SK-N-DZ (cell line): ENCODE measurements at regions not wholly inside any gene's neighbourhood (a gene's known extent, or its start where the extent isn't known, plus 50 kb on each side); places are given as distances from the start of the nearest gene placed in this dataset.

Experiments
- DNase-seq: peaks from one replicate; pipeline ENCODE4 v3.0.0-alpha.2; 2015; ENCODE audit warnings: low spot score

- DNase-seq, result no peak
Observed at GRCh38 chr10:107865691-107866090, 701.2 kb upstream of the SORCS1 start.

DNA sequence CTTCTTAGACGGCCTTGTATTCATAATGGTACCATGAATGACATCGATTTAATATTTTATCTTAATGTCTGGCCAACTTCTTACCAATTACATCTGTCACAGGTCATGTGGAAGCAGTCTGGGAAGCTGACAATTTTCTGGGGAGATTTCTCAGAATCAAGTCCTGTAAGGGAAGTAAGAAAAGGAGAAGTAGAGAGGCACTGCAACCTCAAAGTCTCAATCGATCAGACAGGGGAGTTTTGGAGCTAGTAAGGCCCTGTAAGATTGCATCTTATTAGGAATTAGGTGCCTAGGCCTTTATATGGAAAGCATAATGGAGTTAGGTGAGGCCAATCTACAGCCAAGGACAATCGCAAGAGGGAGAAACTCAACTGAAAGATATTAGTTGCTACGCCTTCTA is 694.6 kb upstream of the SORCS1 start:
- no peak for DNase-seq

GRCh38 chr10:107856047-107856315 is 691.5 kb upstream of the SORCS1 start:
- no peak for DNase-seq

GRCh38 chr10:107855301-107856046 is 691.0 kb upstream of the SORCS1 start:
- DNase-seq, result no peak

GRCh38 chr10:107848726-107849360 is 684.3 kb upstream of the SORCS1 start:
- DNase-seq, result no peak

- DNase-seq, result no peak
Observed at GRCh38 chr10:107847620-107848019, 683.1 kb upstream of the SORCS1 start.

GRCh38 chr10:107834706-107835105 is 670.2 kb upstream of the SORCS1 start:
- DNase-seq, result no peak

DNA sequence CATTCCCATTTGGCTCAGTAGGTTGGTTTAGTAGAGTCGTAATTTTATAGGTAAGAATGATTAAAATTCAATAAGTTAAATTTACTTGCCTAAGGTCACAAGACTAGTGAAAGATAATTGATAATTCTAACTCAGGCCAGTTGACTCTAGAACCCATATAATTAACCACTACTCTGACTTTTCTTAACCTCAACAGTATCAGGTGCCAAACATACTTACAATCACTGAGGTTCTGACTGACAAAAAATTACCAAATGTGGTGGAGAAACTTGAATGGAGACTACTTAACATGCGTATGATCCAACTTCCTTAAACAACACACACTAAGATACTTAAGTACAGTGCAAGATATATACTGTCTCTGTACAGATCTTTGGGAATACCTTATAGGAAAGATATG is 667.3 kb upstream of the SORCS1 start:
- no peak for DNase-seq

GRCh38 chr10:107829161-107829560 is 664.7 kb upstream of the SORCS1 start:
- DNase-seq, result no peak

DNA sequence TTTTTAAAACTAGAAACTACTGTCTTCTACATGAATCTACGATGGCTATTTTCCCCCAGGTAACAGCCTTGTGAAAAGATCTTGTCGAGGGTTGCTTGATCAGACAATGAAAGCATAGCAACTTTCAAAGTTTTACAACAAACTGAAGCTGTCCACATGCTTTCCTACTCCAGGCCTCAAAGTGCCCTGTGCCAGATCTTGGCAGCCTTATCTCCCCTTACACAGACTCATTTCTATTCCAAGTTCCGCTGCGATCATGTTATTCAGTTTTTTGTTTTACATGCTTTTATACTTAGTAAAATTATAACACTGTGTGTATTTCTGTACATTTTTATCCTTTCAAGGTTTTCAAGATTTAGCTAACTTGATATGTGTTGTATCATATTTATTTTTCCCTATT is 661.7 kb upstream of the SORCS1 start:
- no peak for DNase-seq

- peak; percentile 95 for DNase-seq
Observed at GRCh38 chr10:107814865-107815487, 650.5 kb upstream of the SORCS1 start.

- DNase-seq, result peak; percentile 73
Observed at GRCh38 chr10:107813451-107814162, 649.1 kb upstream of the SORCS1 start.

- no peak for DNase-seq
Observed at GRCh38 chr10:107809889-107810288, 645.4 kb upstream of the SORCS1 start.

GRCh38 chr10:107807836-107808235 is 643.3 kb upstream of the SORCS1 start:
- no peak for DNase-seq

- DNase-seq, result no peak
Observed at GRCh38 chr10:107806026-107806425, 641.5 kb upstream of the SORCS1 start.

- no peak for DNase-seq
Observed at GRCh38 chr10:107803546-107803945, 639.0 kb upstream of the SORCS1 start.

- no peak for DNase-seq
Observed at GRCh38 chr10:107800061-107800460, 635.6 kb upstream of the SORCS1 start.

- no peak for DNase-seq
Observed at GRCh38 chr10:107790271-107790670, 625.8 kb upstream of the SORCS1 start.

DNA sequence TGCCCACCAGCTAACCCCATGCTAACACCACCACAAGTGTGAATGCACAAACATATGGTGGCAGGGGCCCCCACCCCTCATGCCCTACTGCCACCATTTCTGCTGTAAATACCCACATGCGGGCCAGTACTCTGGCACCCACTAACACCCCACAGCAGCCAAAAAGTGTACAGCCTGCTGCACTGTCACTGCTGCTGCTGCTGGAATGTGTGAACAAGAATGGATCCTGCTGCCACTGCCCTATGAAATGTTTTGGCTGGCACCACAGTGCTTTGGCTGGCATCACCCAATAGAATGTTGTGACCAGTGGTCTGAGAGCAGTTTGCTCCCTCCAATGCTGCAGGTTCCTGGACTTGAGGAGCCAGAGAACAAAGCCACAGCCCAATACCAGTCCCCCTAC is 606.6 kb upstream of the SORCS1 start:
- no peak for DNase-seq

DNA sequence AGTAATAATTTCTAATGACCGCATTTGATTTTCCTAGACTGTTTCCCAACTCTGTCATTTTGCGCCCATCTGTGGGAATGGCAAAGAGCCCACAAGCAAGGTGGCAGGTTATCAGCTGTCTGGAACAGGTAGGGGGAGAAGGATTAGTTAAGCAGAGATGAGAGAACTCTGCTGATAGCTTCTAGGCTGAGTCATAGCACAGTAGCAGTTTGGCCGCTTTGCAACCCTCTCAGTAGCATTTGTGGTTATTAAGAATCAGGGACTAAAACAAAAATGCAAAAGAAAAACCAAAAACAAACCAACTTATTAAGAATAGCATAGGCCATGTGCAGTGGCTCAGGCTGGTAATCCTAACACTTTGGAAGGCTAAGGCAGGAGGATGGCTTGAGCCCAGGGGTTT is 602.7 kb upstream of the SORCS1 start:
- DNase-seq, result no peak

GRCh38 chr10:107754814-107755213 is 590.3 kb upstream of the SORCS1 start:
- no peak for DNase-seq

DNA sequence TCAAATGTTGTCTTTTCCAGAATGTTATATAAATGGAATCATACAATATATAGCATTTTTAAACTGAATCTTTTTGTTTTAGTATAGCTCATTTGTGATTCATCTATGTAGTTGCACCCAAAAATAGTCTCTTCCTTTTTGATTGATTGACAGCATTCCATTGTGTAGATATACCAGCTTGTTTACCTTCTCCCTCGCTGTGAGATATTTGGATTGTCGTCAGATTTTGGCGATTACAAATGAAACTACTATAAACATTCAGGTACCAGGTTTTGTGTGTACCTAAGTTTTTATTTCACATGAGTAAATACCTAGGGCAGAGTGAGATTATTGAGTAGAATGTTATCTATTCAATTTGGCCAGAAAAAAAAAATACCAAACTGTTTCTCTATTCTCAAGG is 584.7 kb upstream of the SORCS1 start:
- DNase-seq, result no peak

GRCh38 chr10:107747851-107748250 is 583.3 kb upstream of the SORCS1 start:
- DNase-seq, result no peak
